Natural killer cell (primary cell): ENCODE measurements at regions not wholly inside any gene's neighbourhood (a gene's known extent, or its start where the extent isn't known, plus 50 kb on each side); places are given as distances from the start of the nearest gene placed in this dataset.

Source experiments
- ATAC-seq, 3 donors: fragments of 150-1000 bp in 2 of 3; fragments of 200-7000 bp in 1 of 3; cut with Tn5 transposase; 1 replicate in 1 of 3; 2 replicates in 2 of 3; pipeline ENCODE4 v1.10.0; 2021; ENCODE audit warnings: mild to moderate bottlenecking in 2 of 3, moderate library complexity in 2 of 3
- DNase-seq, 2 donors: peaks; one replicate each; pipeline versions ENCODE4 v3.0.0 to v3.0.0-alpha.2; 2013 to 2021; ENCODE audit warnings: mixed read lengths in 1 of 2
- H3K27ac ChIP-seq: one replicate; pipeline ENCODE4 v1.5.1; 2013; ENCODE audit warnings: mild to moderate bottlenecking, low read length
- H3K27me3 ChIP-seq: one replicate; pipeline ENCODE4 v1.6.1; 2013; ENCODE audit warnings: low read length; ENCODE audit not compliant: control insufficient read depth, insufficient read depth
- H3K36me3 ChIP-seq: one replicate; pipeline ENCODE4 v1.6.1; 2013; ENCODE audit warnings: low read length; ENCODE audit not compliant: control insufficient read depth, insufficient read depth
- H3K4me1 ChIP-seq: one replicate; pipeline ENCODE4 v1.6.1; 2013; ENCODE audit warnings: low read length; ENCODE audit not compliant: control insufficient read depth, insufficient read depth
- H3K4me3 ChIP-seq: one replicate; pipeline ENCODE4 v1.5.1; 2013; ENCODE audit warnings: low read length
- H3K9me3 ChIP-seq: one replicate; pipeline ENCODE4 v1.6.1; 2013; ENCODE audit warnings: low read length; ENCODE audit not compliant: control insufficient read depth, insufficient read depth
- H3K27ac Mint-ChIP-seq, 2 donors: one replicate each; pipeline ENCODE4 v1.8.0; 2022; ENCODE audit warnings: mild to moderate bottlenecking in 2 of 2, mixed read lengths in 2 of 2, moderate library complexity in 1 of 2
- H3K27me3 Mint-ChIP-seq, 2 donors: one replicate each; pipeline ENCODE4 v1.8.0; 2022; ENCODE audit warnings: low read depth in 2 of 2, mixed read lengths in 2 of 2
- H3K36me3 Mint-ChIP-seq: one replicate; pipeline ENCODE4 v1.8.0; 2022; ENCODE audit warnings: mixed read lengths
- H3K4me1 Mint-ChIP-seq, 2 donors: one replicate each; pipeline ENCODE4 v1.8.0; 2022; ENCODE audit warnings: mixed read lengths in 2 of 2
- H3K4me3 Mint-ChIP-seq: one replicate; pipeline ENCODE4 v1.8.0; 2022; ENCODE audit warnings: mild to moderate bottlenecking, moderate library complexity, mixed read lengths
- H3K9me3 Mint-ChIP-seq, 2 donors: one replicate each; pipeline ENCODE4 v1.8.0; 2022; ENCODE audit warnings: mixed read lengths in 2 of 2
- WGBS: methylation state at CpG from one replicate; pipeline ENCODE4 v1.1.7; 2013; ENCODE audit warnings: missing lambda C conversion rate; ENCODE audit not compliant: insufficient coverage; 5-methylcytosine and 5-hydroxymethylcytosine counted together
- intact Hi-C: fragments of 100-400 bp; cut with micrococcal nuclease; formaldehyde crosslinking; loops from one replicate; pipeline ENCODE4 v1.14.2; 2022
- TF ChIP-seq, protein P1 (sequence below): fragments of 200-600 bp; IDR thresholded peaks from one replicate; pipeline ENCODE4 v1.8.0; 2022; ENCODE audit warnings: antibody characterized with exemption

DNA sequence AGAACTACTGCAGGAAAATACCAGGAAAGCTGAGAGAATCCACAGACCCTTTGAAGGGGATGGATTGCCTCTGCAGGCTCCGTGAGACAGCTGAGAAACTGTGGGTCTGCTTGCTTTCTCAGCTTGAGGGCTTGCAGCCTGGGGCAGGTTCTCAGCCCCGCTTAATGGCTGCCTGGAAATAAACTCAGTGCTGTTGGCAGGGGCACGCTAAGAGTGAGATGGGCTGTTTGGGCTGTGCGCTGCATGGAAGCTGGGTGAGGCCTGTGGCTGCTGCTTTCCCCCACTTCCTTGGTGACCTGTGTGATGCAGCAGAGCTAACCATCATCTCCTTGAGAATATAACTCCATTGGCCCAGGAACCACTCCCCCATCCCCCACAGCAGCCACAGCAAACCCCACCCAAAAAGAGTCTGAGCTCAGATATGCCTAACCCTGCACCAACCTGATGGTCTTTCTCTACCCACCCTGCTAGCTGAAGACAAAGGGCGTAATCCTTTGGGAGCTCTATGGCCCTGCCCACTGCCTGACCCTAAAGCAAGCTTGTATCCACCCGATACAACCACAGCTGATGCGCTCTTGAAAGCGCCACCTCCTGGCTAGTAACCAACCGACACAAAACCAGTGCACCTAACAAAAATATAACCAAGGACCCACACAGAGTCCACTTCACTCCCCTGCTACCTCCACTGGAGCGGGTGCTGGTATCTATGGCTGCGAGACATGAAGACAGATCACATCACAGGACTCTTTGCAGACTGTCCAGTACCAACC, 800.6 kb upstream of the MAP3K7 start:
- H3K4me3 ChIP-seq, result no peak overlapping the region
- peaks cover 7% of the 10 kb centered on the region for H3K9me3 ChIP-seq
- intact Hi-C loops, result no loop called here
- Mint-ChIP-seq H3K27ac (no peak overlapping the region), H3K27me3 (no peaks in the 10 kb centered on the region), H3K4me3 (no peak overlapping the region), H3K4me1 (peaks cover 10 to 15% of the 10 kb centered on the region in 2 donors), H3K36me3 (no peaks in the 10 kb centered on the region), H3K9me3 (peaks cover 9% of the 10 kb centered on the region in 2 donors)
- no peaks in the 10 kb centered on the region for H3K27me3 ChIP-seq
- H3K4me1 ChIP-seq, result peaks cover 14% of the 10 kb centered on the region
- TF ChIP-seq, protein P1, sequence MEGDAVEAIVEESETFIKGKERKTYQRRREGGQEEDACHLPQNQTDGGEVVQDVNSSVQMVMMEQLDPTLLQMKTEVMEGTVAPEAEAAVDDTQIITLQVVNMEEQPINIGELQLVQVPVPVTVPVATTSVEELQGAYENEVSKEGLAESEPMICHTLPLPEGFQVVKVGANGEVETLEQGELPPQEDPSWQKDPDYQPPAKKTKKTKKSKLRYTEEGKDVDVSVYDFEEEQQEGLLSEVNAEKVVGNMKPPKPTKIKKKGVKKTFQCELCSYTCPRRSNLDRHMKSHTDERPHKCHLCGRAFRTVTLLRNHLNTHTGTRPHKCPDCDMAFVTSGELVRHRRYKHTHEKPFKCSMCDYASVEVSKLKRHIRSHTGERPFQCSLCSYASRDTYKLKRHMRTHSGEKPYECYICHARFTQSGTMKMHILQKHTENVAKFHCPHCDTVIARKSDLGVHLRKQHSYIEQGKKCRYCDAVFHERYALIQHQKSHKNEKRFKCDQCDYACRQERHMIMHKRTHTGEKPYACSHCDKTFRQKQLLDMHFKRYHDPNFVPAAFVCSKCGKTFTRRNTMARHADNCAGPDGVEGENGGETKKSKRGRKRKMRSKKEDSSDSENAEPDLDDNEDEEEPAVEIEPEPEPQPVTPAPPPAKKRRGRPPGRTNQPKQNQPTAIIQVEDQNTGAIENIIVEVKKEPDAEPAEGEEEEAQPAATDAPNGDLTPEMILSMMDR, result no peak
- DNase-seq (no peak), ATAC-seq (no peak)
- H3K36me3 ChIP-seq, result no peaks in the 10 kb centered on the region
- H3K27ac ChIP-seq, result no peak overlapping the region
- 83% methylated on average over 11 of the region's 11 CpGs for WGBS

DNA sequence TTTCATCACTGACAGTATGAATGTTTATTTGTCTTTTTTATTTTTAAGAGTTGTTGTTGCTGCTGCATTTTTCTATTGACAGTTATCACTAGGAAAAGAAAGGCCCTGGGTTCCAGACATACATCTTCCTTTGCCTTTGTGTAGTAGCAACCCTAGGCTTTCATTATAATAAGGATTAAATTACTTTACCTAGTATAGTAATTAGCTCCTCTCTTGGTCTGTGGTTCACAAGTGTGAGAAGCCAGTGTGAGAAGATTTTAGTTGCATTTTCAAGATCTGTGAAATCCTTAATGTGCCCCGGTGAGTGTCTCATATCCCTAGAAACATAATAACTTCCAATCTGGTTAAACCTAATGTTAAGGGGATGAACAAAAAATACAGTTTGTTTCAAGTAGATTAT, 799.3 kb upstream of the MAP3K7 start:
- H3K27me3 ChIP-seq, result no peaks in the 10 kb centered on the region
- TF ChIP-seq, protein P1, result no peak
- H3K4me1 Mint-ChIP-seq, result peaks cover 10 to 15% of the 10 kb centered on the region in 2 donors
- no peaks in the 10 kb centered on the region for H3K27me3 Mint-ChIP-seq
- no peak overlapping the region for H3K4me3 ChIP-seq
- no peaks in the 10 kb centered on the region for H3K36me3 ChIP-seq
- peaks cover 7% of the 10 kb centered on the region for H3K9me3 ChIP-seq
- intact Hi-C loops, result no loop called here
- peaks cover 4 to 5% of the 10 kb centered on the region in 2 donors for H3K9me3 Mint-ChIP-seq
- H3K27ac Mint-ChIP-seq, result no peak overlapping the region
- no peaks in the 10 kb centered on the region for H3K36me3 Mint-ChIP-seq
- H3K4me1 ChIP-seq, result peaks cover 14% of the 10 kb centered on the region
- ATAC-seq, result no peak
- DNase-seq, result no peak
- H3K27ac ChIP-seq, result no peak overlapping the region
- H3K4me3 Mint-ChIP-seq, result no peak overlapping the region
- no CpG with 5 or more reads among the region's 1 CpG for WGBS

DNA sequence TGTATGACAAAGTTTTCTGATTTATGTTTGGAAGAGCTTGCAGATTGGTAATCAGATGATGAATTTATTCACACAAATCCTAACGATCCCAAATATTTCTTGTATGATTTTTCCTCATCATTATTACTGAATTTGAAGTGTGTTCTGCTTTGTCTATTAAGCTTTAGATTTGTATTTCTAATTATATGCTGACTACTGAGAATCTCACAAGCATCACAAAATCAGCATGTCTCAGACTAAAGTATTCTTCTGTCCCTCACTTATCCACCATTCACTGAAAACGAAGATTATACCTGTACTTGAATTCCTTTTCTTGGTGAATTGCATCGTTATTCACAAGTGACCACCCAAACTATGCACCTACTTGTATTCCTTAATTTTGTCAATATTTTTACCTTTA, 796.3 kb upstream of the MAP3K7 start:
- TF ChIP-seq, protein P1, result no peak
- Mint-ChIP-seq H3K9me3 (peaks cover 4 to 5% of the 10 kb centered on the region in 2 donors), H3K27ac (no peak overlapping the region), H3K36me3 (peaks cover 4% of the 10 kb centered on the region), H3K4me1 (peaks cover 10 to 15% of the 10 kb centered on the region in 2 donors), H3K4me3 (no peak overlapping the region), H3K27me3 (no peaks in the 10 kb centered on the region)
- H3K9me3 ChIP-seq, result peaks cover 7% of the 10 kb centered on the region
- H3K36me3 ChIP-seq, result no peaks in the 10 kb centered on the region
- intact Hi-C loops, result no loop called here
- 83% methylated on average over 2 of the region's 3 CpGs for WGBS
- peaks cover 2% of the 10 kb centered on the region for H3K27me3 ChIP-seq
- no peak overlapping the region for H3K4me3 ChIP-seq
- ATAC-seq, result no peak
- no peak for DNase-seq
- H3K4me1 ChIP-seq, result peaks cover 14% of the 10 kb centered on the region
- H3K27ac ChIP-seq, result no peak overlapping the region

DNA sequence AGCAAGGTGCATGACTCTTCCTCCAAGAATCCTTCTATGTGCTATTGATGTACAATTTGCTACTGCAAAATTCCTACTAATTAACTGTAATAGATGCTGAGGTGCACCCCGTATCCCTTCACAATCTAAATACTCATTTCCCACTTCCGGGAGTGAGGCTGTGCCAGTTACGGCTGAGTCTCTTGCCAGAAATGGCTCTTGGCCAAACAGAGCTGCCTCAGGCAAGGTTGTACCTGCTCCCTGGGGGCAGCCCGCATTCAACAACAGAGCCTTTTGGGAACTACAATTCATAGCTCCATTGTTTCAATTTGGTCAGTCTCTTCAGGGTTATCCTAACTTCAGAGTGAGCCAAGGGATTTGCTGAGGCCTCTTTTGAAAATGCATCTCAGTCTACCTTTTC, 789.8 kb upstream of the MAP3K7 start:
- Histone ChIP-seq H3K27me3 (peaks cover 2% of the 10 kb centered on the region), H3K36me3 (no peaks in the 10 kb centered on the region), H3K27ac (no peak overlapping the region), H3K4me1 (no peaks in the 10 kb centered on the region), H3K4me3 (no peak overlapping the region), H3K9me3 (peaks cover 3% of the 10 kb centered on the region)
- no peak overlapping the region for H3K27ac Mint-ChIP-seq
- H3K27me3 Mint-ChIP-seq, result no peaks in the 10 kb centered on the region
- intact Hi-C loops, result no loop called here
- ATAC-seq (no peak), DNase-seq (no peak)
- H3K36me3 Mint-ChIP-seq, result peaks cover 4% of the 10 kb centered on the region
- TF ChIP-seq, protein P1, result no peak
- H3K9me3 Mint-ChIP-seq, result peaks cover 8 to 9% of the 10 kb centered on the region in 2 donors
- H3K4me1 Mint-ChIP-seq, result no peaks in the 10 kb centered on the region
- WGBS, result 93% methylated on average over 4 of the region's 4 CpGs
- no peak overlapping the region for H3K4me3 Mint-ChIP-seq
